ENCODE measurements at regions not wholly inside any gene's neighbourhood (a gene's known extent, or its start where the extent isn't known, plus 50 kb on each side); places are given as distances from the start of the nearest gene placed in this dataset.

GRCh38 chr2:195494451-195494850, 162.6 kb upstream of the SLC39A10 start (continued):
- TF ChIP-seq HOXB13 (CRISPR knock-in tag; IDR thresholded peaks at IDR 0.05; ENCODE audit: low read depth) = no peak

GRCh38 chr2:195493416-195493815, 163.6 kb upstream of the SLC39A10 start:
- H3K4me2 ChIP-seq = no peak overlapping the region
- WGBS (ENCODE audit: missing lambda C conversion rate) = 90% methylated on average over 7 of the region's 7 CpGs
- DNase-seq (ENCODE audit: low read depth in 1 of 2, low spot score in 1 of 2) = no peak
- FAIRE-seq = no peak
- H3K4me1 ChIP-seq = no peaks in the 10 kb centered on the region
- H3K4me3 ChIP-seq = no peak overlapping the region
- ChIA-PET CTCF (interaction anchor here (1.3 to 2.3 kb wide), 2 partner anchors 8 to 167 kb away, joined by 3 to 5 read pairs; no protein-coding TSS in a partner anchor), POLR2A (no interaction called here)
- no peak for TF ChIP-seq HOXB13 (CRISPR knock-in tag; IDR thresholded peaks at IDR 0.05; ENCODE audit: low read depth)
- TF ChIP-seq CHD4 (IDR thresholded peaks at IDR 0.05; ENCODE audit: borderline replicate concordance) = no peak
- TF ChIP-seq RNF2 (IDR thresholded peaks at IDR 0.05; ENCODE audit: borderline replicate concordance, low read depth) = no peak
- TF ChIP-seq KDM1A (IDR thresholded peaks at IDR 0.05; ENCODE audit: low read depth) = no peak
- no peak for TF ChIP-seq EHMT2 (IDR thresholded peaks at IDR 0.05; ENCODE audit: low read depth)
- no peak for TF ChIP-seq POLR2AphosphoS2 (conservative IDR thresholded peaks at IDR 0.05; ENCODE audit: low read length)
- peak; percentile 35 for TF ChIP-seq MAFK (IDR thresholded peaks at IDR 0.05; ENCODE audit: partially characterized antibody)
- no peak for ATAC-seq
- no peaks in the 10 kb centered on the region for H3K9me3 ChIP-seq
- H3K27ac ChIP-seq = no peak overlapping the region; a peak in 1 of 6 replicates

- peaks cover 21% of the 10 kb centered on the region for H3K4me1 ChIP-seq
- no peak for TF ChIP-seq FOSB (CRISPR knock-in tag; IDR thresholded peaks at IDR 0.05)
- no peak for TF ChIP-seq RARB (CRISPR knock-in tag; IDR thresholded peaks at IDR 0.05)
- TF ChIP-seq ZC3H11A (IDR thresholded peaks at IDR 0.05) = no peak
- TF ChIP-seq EHF (CRISPR knock-in tag; IDR thresholded peaks at IDR 0.05) = no peak
- TF ChIP-seq ZNF302 (CRISPR knock-in tag; IDR thresholded peaks at IDR 0.05) = no peak
- no peak for TF ChIP-seq ATOH8 (CRISPR knock-in tag; IDR thresholded peaks at IDR 0.05; ENCODE audit: low read depth)
- no peak for TF ChIP-seq KDM5A (IDR thresholded peaks at IDR 0.05)
- no peak for TF ChIP-seq CBX8 (IDR thresholded peaks at IDR 0.05)
- no peak for TF ChIP-seq ELK1 (IDR thresholded peaks at IDR 0.05; ENCODE audit: low read depth, low read length)
- TF ChIP-seq EHMT2 (IDR thresholded peaks at IDR 0.05; ENCODE audit: low read depth) = no peak
- no peak for TF ChIP-seq NFE2L2 (conservative IDR thresholded peaks at IDR 0.05; ENCODE audit: low read length)
- no peak for TF ChIP-seq MAX (IDR thresholded peaks at IDR 0.05)
- no peak for TF ChIP-seq E2F6 (IDR thresholded peaks at IDR 0.05; ENCODE audit: borderline replicate concordance, low read depth)
- no peak for TF ChIP-seq GATA3 (IDR thresholded peaks at IDR 0.05; ENCODE audit: borderline replicate concordance)
- no peak for TF ChIP-seq ESRRA (IDR thresholded peaks at IDR 0.05; ENCODE audit: borderline replicate concordance, low read length)
- WGBS (ENCODE audit: missing lambda C conversion rate) = 94% methylated on average over 2 of the region's 2 CpGs
- no peak overlapping the region for H3K4me2 ChIP-seq
- DNase-seq (ENCODE audit: low read depth in 1 of 2, low spot score in 1 of 2) = no peak
- no peak for ATAC-seq
- H3K9me3 ChIP-seq = no peaks in the 10 kb centered on the region
- POLR2A ChIA-PET = no interaction called here
- CTCF ChIA-PET = no interaction called here
- H3K4me3 ChIP-seq = no peak overlapping the region
- peak overlapping the region in 1 of 2 experiments; percentile 13; a peak in 1 of 6 replicates for H3K27ac ChIP-seq
- no peak for FAIRE-seq
These were observed 166.7 kb upstream of the SLC39A10 start for GRCh38 chr2:195490319-195490718.

- H3K9me3 ChIP-seq = no peaks in the 10 kb centered on the region
- H3K4me3 ChIP-seq = no peak overlapping the region
- FAIRE-seq = no peak
- ChIA-PET CTCF (interaction anchor here (0.8 to 1.4 kb wide), 3 partner anchors 15 to 171 kb away, joined by 3 read pairs; no protein-coding TSS in a partner anchor), POLR2A (no interaction called here)
- peaks cover 21% of the 10 kb centered on the region for H3K4me1 ChIP-seq
- no peak overlapping the region for H3K4me2 ChIP-seq
- TF ChIP-seq HOXA7 (CRISPR knock-in tag; IDR thresholded peaks at IDR 0.05) (no peak), HEYL (CRISPR knock-in tag; IDR thresholded peaks at IDR 0.05) (no peak), RCOR1 (IDR thresholded peaks at IDR 0.05; ENCODE audit: low read depth, low read length) (no peak), HDAC2 (IDR thresholded peaks at IDR 0.05) (no peak), PBX3 (IDR thresholded peaks at IDR 0.05) (no peak), GATA3 (IDR thresholded peaks at IDR 0.05; ENCODE audit: borderline replicate concordance) (no peak), NPAS2 (CRISPR knock-in tag; IDR thresholded peaks at IDR 0.05; ENCODE audit: borderline replicate concordance) (no peak), MYC (IDR thresholded peaks at IDR 0.05; ENCODE audit: borderline replicate concordance, low read length) (no peak), SREBF2 (IDR thresholded peaks at IDR 0.05) (no peak), PHF8 (IDR thresholded peaks at IDR 0.05; ENCODE audit: borderline replicate concordance, low read depth) (no peak), KDM1A (IDR thresholded peaks at IDR 0.05; ENCODE audit: low read depth) (no peak), MAFK (IDR thresholded peaks at IDR 0.05; ENCODE audit: partially characterized antibody) (no peak), HOXB5 (CRISPR knock-in tag; IDR thresholded peaks at IDR 0.05) (no peak)
- no peak for DNase-seq (ENCODE audit: low read depth in 1 of 2, low spot score in 1 of 2)
- 97% methylated on average over 2 of the region's 2 CpGs for WGBS (ENCODE audit: missing lambda C conversion rate)
- no peak for ATAC-seq
- peak overlapping the region in 1 of 2 experiments; percentile 84; a peak in 3 of 6 replicates for H3K27ac ChIP-seq
These were observed 167.9 kb upstream of the SLC39A10 start for GRCh38 chr2:195489101-195489500.
